HepG2 (cell line): ENCODE measurements at regions not wholly inside any gene's neighbourhood (a gene's known extent, or its start where the extent isn't known, plus 50 kb on each side); places are given as distances from the start of the nearest gene placed in this dataset.
A peak's percentile ranks its signal among the peaks of the same experiment; 100 is the strongest.
"Not testable (repeated sequence)": the region's sequence is repeated elsewhere in the genome, so short reads cannot be mapped to it uniquely, and the experiment has no call there.

Source experiments
- ATAC-seq: fragments of 200-7000 bp; cut with Tn5 transposase; 3 replicates; pipeline ENCODE4 v1.9.1; 2020; ENCODE audit warnings: mild to moderate bottlenecking, moderate library complexity
- BruUV-seq: library from RNA; stranded (reverse); fragments of 400-500 nt; replicated peaks from 2 replicates; lab custom pipeline; 2021; lab: Mats Ljungman, UMichigan
- CTCF ChIA-PET: fragments of 300-600 bp; formaldehyde crosslinking; extraction: SDS; loops from one replicate; lab custom pipeline; 2021; ENCODE audit warnings: low total read pairs, inconsistent platforms, low intra/inter-chr PET ratio; lab: Yijun Ruan, JAX
- POLR2A ChIA-PET: fragments of 350-600 bp; sonication (Branson Sonifier 250); formaldehyde crosslinking; loops from one replicate; lab custom pipeline; 2020; ENCODE audit warnings: antibody characterized with exemption, inconsistent platforms; lab: Yijun Ruan, JAX
- DNase-seq: peaks from one replicate; pipeline ENCODE4 v3.0.0-alpha.2; 2015; ENCODE audit warnings: low spot score
- FAIRE-seq: peaks from 3 replicates; lab custom pipeline; 2011; peaks lifted over from hg19 to GRCh38; lab: Jason Lieb, UNC
- H2AFZ ChIP-seq: one replicate; pipeline ENCODE4 v1.6.1; 2011; ENCODE audit warnings: low read length, inconsistent platforms
- H3K27ac ChIP-seq: fragments of 300-600 bp; 3 replicates; pipeline ENCODE4 v1.8.0; 2011; ENCODE audit warnings: mixed run types, mild to moderate bottlenecking, mixed read lengths, low read length, inconsistent platforms; ENCODE audit not compliant: insufficient read depth; ENCODE audit errors: extremely low read length
- H3K27me3 ChIP-seq, 2 experiments: fragments of 200-600 bp in 1 of 2; 2 replicates in 1 of 2; 3 replicates in 1 of 2; pipeline versions ENCODE4 v1.6.0 to v1.8.0; 2011; ENCODE audit warnings: low read length in 2 of 2, mild to moderate bottlenecking in 2 of 2, moderate library complexity in 2 of 2, inconsistent platforms in 1 of 2; ENCODE audit not compliant: insufficient read depth in 2 of 2, control insufficient read depth in 1 of 2
- H3K36me3 ChIP-seq, 2 experiments: fragments of 200-600 bp in 1 of 2; replicated peaks in 1 of 2; 2 replicates in 1 of 2; 3 replicates in 1 of 2; pipeline versions ENCODE4 v1.5.1 to v1.8.0; 2011; ENCODE audit warnings: low read length in 2 of 2, inconsistent platforms in 1 of 2; ENCODE audit not compliant: insufficient read depth in 2 of 2, control insufficient read depth in 1 of 2
- H3K4me1 ChIP-seq: 2 replicates; pipeline ENCODE4 v1.5.1; 2012; ENCODE audit warnings: low read length, inconsistent platforms; ENCODE audit not compliant: insufficient read depth
- H3K4me2 ChIP-seq: 2 replicates; pipeline ENCODE4 v1.6.0; 2011; ENCODE audit warnings: low read depth, low read length, inconsistent platforms
- H3K4me3 ChIP-seq, 3 experiments: fragments of 200-600 bp in 1 of 3; sonication (generic), shearing (Covaris generic) in 1 of 3; replicated peaks in 1 of 3; 2 replicates each; pipeline ENCODE4 v1.5.1; 2011 to 2016; ENCODE audit warnings: low read length in 3 of 3, inconsistent platforms in 2 of 3, low read depth in 2 of 3, mild to moderate bottlenecking in 2 of 3, control low read depth in 1 of 3, mixed read lengths in 1 of 3; ENCODE audit not compliant: insufficient read depth in 1 of 3
- H3K79me2 ChIP-seq: one replicate; pipeline ENCODE4 v1.6.1; 2011; ENCODE audit warnings: low read length, inconsistent platforms; ENCODE audit not compliant: insufficient read depth
- H3K9ac ChIP-seq: 2 replicates; pipeline ENCODE4 v1.6.0; 2011; ENCODE audit warnings: mild to moderate bottlenecking, low read depth, low read length, inconsistent platforms; ENCODE audit not compliant: insufficient read depth
- H3K9me3 ChIP-seq: 2 replicates; pipeline ENCODE4 v1.5.1; 2012; ENCODE audit warnings: mild to moderate bottlenecking, low read length
- H4K20me1 ChIP-seq: 2 replicates; pipeline ENCODE4 v1.6.0; 2011; ENCODE audit warnings: inconsistent platforms, mild to moderate bottlenecking, low read length, moderate library complexity; ENCODE audit not compliant: insufficient read depth
- GFI1 ChIP-seq: sonication (generic); formaldehyde crosslinking; IDR thresholded peaks from 2 replicates; pipeline ENCODE4 v1.5.0; 2020; ENCODE audit warnings: missing genetic modification reagents, mild to moderate bottlenecking, borderline replicate concordance
- IRF9 ChIP-seq: sonication (generic); formaldehyde crosslinking; IDR thresholded peaks from 2 replicates; pipeline ENCODE4 v1.8.0; 2022; ENCODE audit warnings: missing genetic modification reagents, mild to moderate bottlenecking, borderline replicate concordance
- KLF9 ChIP-seq: IDR thresholded peaks from 2 replicates; pipeline ENCODE4 v1.6.1; 2016; ENCODE audit warnings: low read depth
- SMYD3 ChIP-seq: sonication (generic); formaldehyde crosslinking; IDR thresholded peaks from 2 replicates; pipeline ENCODE4 v1.8.1; 2023; ENCODE audit warnings: mild to moderate bottlenecking, missing genetic modification reagents
- ZMYM3 ChIP-seq: sonication (generic); formaldehyde crosslinking; IDR thresholded peaks from 2 replicates; pipeline ENCODE4 v1.5.1; 2020; ENCODE audit warnings: mild to moderate bottlenecking, missing genetic modification reagents
- ZNF460 ChIP-seq: sonication (generic); formaldehyde crosslinking; IDR thresholded peaks from 2 replicates; pipeline ENCODE4 v1.5.1; 2020; ENCODE audit warnings: missing genetic modification reagents, mild to moderate bottlenecking, borderline replicate concordance
- ZNF543 ChIP-seq: sonication (generic); formaldehyde crosslinking; IDR thresholded peaks from 2 replicates; pipeline ENCODE4 v1.4.0; 2020; ENCODE audit warnings: mild to moderate bottlenecking, missing genetic modification reagents
- ZNF776 ChIP-seq: sonication (generic); formaldehyde crosslinking; IDR thresholded peaks from 2 replicates; pipeline ENCODE4 v1.4.0; 2020; ENCODE audit warnings: mild to moderate bottlenecking, missing genetic modification reagents
- ZNF788 ChIP-seq: sonication (generic); formaldehyde crosslinking; IDR thresholded peaks from 2 replicates; pipeline ENCODE4 v1.5.0; 2020; ENCODE audit warnings: mild to moderate bottlenecking, missing genetic modification reagents, borderline replicate concordance
- ZNF792 ChIP-seq: IDR thresholded peaks from 2 replicates; pipeline ENCODE4 v1.6.1; 2016
- ZXDC ChIP-seq: sonication (generic); formaldehyde crosslinking; IDR thresholded peaks from 2 replicates; pipeline ENCODE4 v1.5.0; 2020; ENCODE audit warnings: mild to moderate bottlenecking, missing genetic modification reagents
- WGBS: methylation state at CpG from one replicate; pipeline ENCODE4 v1.1.6; 2017; ENCODE audit warnings: low lambda C conversion rate; 5-methylcytosine and 5-hydroxymethylcytosine counted together
- in situ Hi-C: cut with HindIII; loops from 2 replicates; pipeline ENCODE4 v1.10.0; 2017; ENCODE audit warnings: low pct_unique_long_range_greater_than_20kb; ENCODE audit not compliant: extremely low pct_ligation_motif_present
- intact Hi-C: fragments of 100-400 bp; cut with micrococcal nuclease; formaldehyde crosslinking; loops from one replicate; pipeline ENCODE4 v1.10.0; 2022; ENCODE audit not compliant: unreplicated experiment
- TF ChIP-seq, protein P1 (sequence below), 2 experiments: fragments of 450-650 bp in 1 of 2; sonication (generic) in 1 of 2; formaldehyde crosslinking; IDR thresholded peaks; 2 replicates each; pipeline versions ENCODE4 v1.5.0 to v1.8.0; 2020 to 2022; ENCODE audit warnings: mild to moderate bottlenecking in 1 of 2, missing genetic modification reagents in 1 of 2

GRCh38 chr12:124374147-124374546, 79.3 kb downstream of the RFLNA start:
- H3K9me3 ChIP-seq = no peaks in the 10 kb centered on the region
- no peak overlapping the region for H3K9ac ChIP-seq
- no peaks in the 10 kb centered on the region for H3K79me2 ChIP-seq
- H3K27ac ChIP-seq = peak overlapping the region; percentile 68
- FAIRE-seq (no peak), DNase-seq (no peak), ATAC-seq (no peak)
- TF ChIP-seq SMYD3 (CRISPR knock-in tag) (no peak), ZXDC (CRISPR knock-in tag) (no peak), IRF9 (CRISPR knock-in tag) (no peak), ZNF776 (CRISPR knock-in tag) (no peak), ZNF792 (no peak), ZNF788 (CRISPR knock-in tag) (no peak), ZNF543 (CRISPR knock-in tag) (0 out of 2 replicates have a peak, but pooled peaks have one; percentile 28), GFI1 (CRISPR knock-in tag) (no peak), ZMYM3 (CRISPR knock-in tag) (peak; percentile 72; the same call in 1 of the 2 replicates), ZNF460 (CRISPR knock-in tag) (peak; percentile 39; the same call in 1 of the 2 replicates), KLF9 (CRISPR knock-in tag) (no peak)
- TF ChIP-seq, protein P1, sequence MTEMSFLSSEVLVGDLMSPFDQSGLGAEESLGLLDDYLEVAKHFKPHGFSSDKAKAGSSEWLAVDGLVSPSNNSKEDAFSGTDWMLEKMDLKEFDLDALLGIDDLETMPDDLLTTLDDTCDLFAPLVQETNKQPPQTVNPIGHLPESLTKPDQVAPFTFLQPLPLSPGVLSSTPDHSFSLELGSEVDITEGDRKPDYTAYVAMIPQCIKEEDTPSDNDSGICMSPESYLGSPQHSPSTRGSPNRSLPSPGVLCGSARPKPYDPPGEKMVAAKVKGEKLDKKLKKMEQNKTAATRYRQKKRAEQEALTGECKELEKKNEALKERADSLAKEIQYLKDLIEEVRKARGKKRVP (CRISPR knock-in tag; IDR thresholded peaks at IDR 0.05) = no peak
- H3K27me3 ChIP-seq = no peaks in the 10 kb centered on the region
- CTCF ChIA-PET = no interaction called here
- in situ Hi-C loops (no loop called here), intact Hi-C loops (no loop called here)
- H4K20me1 ChIP-seq = no peaks in the 10 kb centered on the region
- POLR2A ChIA-PET = no interaction called here
- no TSS peak for BruUV-seq
- H3K4me2 ChIP-seq = no peak overlapping the region
- WGBS = 94% methylated on average over 17 of the region's 17 CpGs
- no peak overlapping the region for H3K4me3 ChIP-seq
- peaks cover 4 to 27% of the 10 kb centered on the region in 2 experiments; a peak in 3 of 5 replicates for H3K36me3 ChIP-seq
- no peak overlapping the region for H2AFZ ChIP-seq
- H3K4me1 ChIP-seq = peaks cover 43% of the 10 kb centered on the region

- H4K20me1 ChIP-seq, BruUV-seq, H3K4me2 ChIP-seq, ATAC-seq, H3K4me3 ChIP-seq, H3K9ac ChIP-seq, CTCF ChIA-PET, H3K27me3 ChIP-seq, H3K27ac ChIP-seq, in situ Hi-C loops, DNase-seq, H3K9me3 ChIP-seq, POLR2A ChIA-PET, H2AFZ ChIP-seq, FAIRE-seq, intact Hi-C loops, H3K79me2 ChIP-seq: not testable (repeated sequence)
- H3K4me1 ChIP-seq = peaks cover 48% of the 10 kb centered on the region
- 92% methylated on average over 7 of the region's 21 CpGs for WGBS
- peaks cover 4 to 27% of the 10 kb centered on the region in 2 experiments; a peak in 3 of 5 replicates for H3K36me3 ChIP-seq
Observed at GRCh38 chr12:124373701-124374100, 78.8 kb downstream of the RFLNA start.
